Breast epithelium (tissue), 4 donors: ENCODE measurements at regions not wholly inside any gene's neighbourhood (a gene's known extent, or its start where the extent isn't known, plus 50 kb on each side); places are given as distances from the start of the nearest gene placed in this dataset.

Source experiments
- DNase-seq, 2 donors: peaks; one replicate each; pipeline ENCODE4 v3.0.0-alpha.2; 2019; ENCODE audit warnings: low spot score in 2 of 2
- H3K27ac ChIP-seq, 2 donors: fragments of 200-600 bp; sonication (generic) in 1 of 2; one replicate each; pipeline ENCODE4 v1.5.1; 2016 to 2019; ENCODE audit warnings: mild to moderate bottlenecking in 1 of 2
- H3K27me3 ChIP-seq, 2 donors: fragments of 200-600 bp; sonication (generic) in 1 of 2; one replicate each; pipeline versions ENCODE4 v1.5.1 to v1.6.0; 2017 to 2019; ENCODE audit warnings: control low read depth in 1 of 2, mild to moderate bottlenecking in 1 of 2
- H3K36me3 ChIP-seq: fragments of 200-600 bp; one replicate; pipeline ENCODE4 v1.5.1; 2019
- H3K4me1 ChIP-seq, 2 donors: fragments of 200-600 bp; sonication (generic); one replicate each; pipeline ENCODE4 v1.5.1; 2016 to 2019; ENCODE audit warnings: control low read depth in 1 of 2
- H3K4me3 ChIP-seq, 3 donors: fragments of 200-600 bp; sonication (generic); 1 replicate in 2 of 3; 2 replicates in 1 of 3; pipeline ENCODE4 v1.5.1; 2016 to 2019; ENCODE audit warnings: mild to moderate bottlenecking in 3 of 3, moderate library complexity in 2 of 3
- H3K9me3 ChIP-seq, 2 donors: fragments of 200-600 bp; sonication (generic) in 1 of 2; one replicate each; pipeline ENCODE4 v1.5.1; 2016 to 2019; ENCODE audit warnings: control low read depth in 1 of 2
- POLR2A ChIP-seq: fragments of 450-650 bp; IDR thresholded peaks from one replicate; pipeline ENCODE4 v1.6.1; 2016; ENCODE audit warnings: antibody characterized with exemption, mild to moderate bottlenecking, moderate library complexity
- POLR2AphosphoS5 ChIP-seq, 3 donors: sonication (generic); formaldehyde crosslinking; IDR thresholded peaks; one replicate each; pipeline ENCODE4 v1.6.1; 2017; ENCODE audit warnings: antibody characterized with exemption in 3 of 3
- intact Hi-C: fragments of 100-400 bp; cut with DNase I; formaldehyde crosslinking; loops from one replicate; pipeline ENCODE4 v1.15.1; 2023; ENCODE audit warnings: low total_unique reads
- TF ChIP-seq, protein P1 (sequence below), 3 donors: fragments of 450-650 bp; IDR thresholded peaks; one replicate each; pipeline ENCODE4 v1.5.1; 2016 to 2017; ENCODE audit warnings: antibody characterized with exemption in 3 of 3, mild to moderate bottlenecking in 3 of 3, moderate library complexity in 3 of 3

DNA sequence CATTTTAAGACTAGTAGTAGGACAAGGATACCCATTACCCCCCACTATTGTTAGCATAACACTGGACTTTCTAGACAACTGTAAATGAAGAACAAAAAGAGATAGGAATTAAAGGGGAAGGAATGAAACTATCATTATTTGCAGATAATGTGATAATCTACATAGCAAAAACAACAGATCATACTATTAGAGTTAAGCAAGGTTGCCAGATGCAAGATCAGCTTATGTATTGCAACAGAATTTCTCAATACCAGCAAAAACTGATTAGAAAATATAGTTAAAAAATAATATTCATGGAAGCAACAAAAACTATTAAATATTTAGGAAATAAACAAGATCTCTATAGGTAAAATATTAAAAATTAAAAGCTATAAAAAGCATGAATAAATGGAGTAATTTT is 194.4 kb upstream of the SPRED2 start:
- no peak for DNase-seq
- H3K4me3 ChIP-seq: no peak overlapping the region
- no peaks in the 10 kb centered on the region for H3K4me1 ChIP-seq
- TF ChIP-seq POLR2AphosphoS5 (IDR thresholded peaks at IDR 0.05) (no peak), POLR2A (no peak)
- TF ChIP-seq, protein P1, sequence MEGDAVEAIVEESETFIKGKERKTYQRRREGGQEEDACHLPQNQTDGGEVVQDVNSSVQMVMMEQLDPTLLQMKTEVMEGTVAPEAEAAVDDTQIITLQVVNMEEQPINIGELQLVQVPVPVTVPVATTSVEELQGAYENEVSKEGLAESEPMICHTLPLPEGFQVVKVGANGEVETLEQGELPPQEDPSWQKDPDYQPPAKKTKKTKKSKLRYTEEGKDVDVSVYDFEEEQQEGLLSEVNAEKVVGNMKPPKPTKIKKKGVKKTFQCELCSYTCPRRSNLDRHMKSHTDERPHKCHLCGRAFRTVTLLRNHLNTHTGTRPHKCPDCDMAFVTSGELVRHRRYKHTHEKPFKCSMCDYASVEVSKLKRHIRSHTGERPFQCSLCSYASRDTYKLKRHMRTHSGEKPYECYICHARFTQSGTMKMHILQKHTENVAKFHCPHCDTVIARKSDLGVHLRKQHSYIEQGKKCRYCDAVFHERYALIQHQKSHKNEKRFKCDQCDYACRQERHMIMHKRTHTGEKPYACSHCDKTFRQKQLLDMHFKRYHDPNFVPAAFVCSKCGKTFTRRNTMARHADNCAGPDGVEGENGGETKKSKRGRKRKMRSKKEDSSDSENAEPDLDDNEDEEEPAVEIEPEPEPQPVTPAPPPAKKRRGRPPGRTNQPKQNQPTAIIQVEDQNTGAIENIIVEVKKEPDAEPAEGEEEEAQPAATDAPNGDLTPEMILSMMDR (IDR thresholded peaks at IDR 0.05): no peak
- H3K27ac ChIP-seq: no peak overlapping the region
- H3K36me3 ChIP-seq: no peaks in the 10 kb centered on the region
- H3K9me3 ChIP-seq: no peaks in the 10 kb centered on the region
- H3K27me3 ChIP-seq: no peaks in the 10 kb centered on the region
- intact Hi-C loops: no loop called here

DNA sequence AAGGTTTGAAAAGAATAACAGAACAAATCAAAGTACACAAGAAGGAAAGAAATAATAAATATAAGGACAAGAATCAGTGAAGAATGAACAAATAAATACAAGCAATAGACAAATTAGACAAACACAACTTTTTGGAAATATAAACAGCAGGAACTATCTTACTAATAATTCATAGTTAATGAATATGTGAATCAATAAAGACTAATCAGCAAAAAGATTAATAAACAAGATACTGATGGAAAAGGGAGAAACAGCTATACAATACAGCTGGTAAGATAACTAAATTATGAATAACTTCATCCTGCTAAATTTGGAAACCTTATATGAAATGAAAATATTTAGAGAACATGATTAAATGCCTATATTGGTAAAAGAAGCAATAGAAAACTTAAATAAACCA is 193.6 kb upstream of the SPRED2 start:
- TF ChIP-seq POLR2AphosphoS5 (IDR thresholded peaks at IDR 0.05): no peak
- TF ChIP-seq, protein P1 (IDR thresholded peaks at IDR 0.05): no peak
- no peak for TF ChIP-seq POLR2A
- H3K36me3 ChIP-seq: no peaks in the 10 kb centered on the region
- H3K27me3 ChIP-seq: no peaks in the 10 kb centered on the region
- intact Hi-C loops: no loop called here
- H3K4me3 ChIP-seq: no peak overlapping the region
- H3K9me3 ChIP-seq: no peaks in the 10 kb centered on the region
- no peak overlapping the region for H3K27ac ChIP-seq
- H3K4me1 ChIP-seq: no peaks in the 10 kb centered on the region
- no peak for DNase-seq

DNA sequence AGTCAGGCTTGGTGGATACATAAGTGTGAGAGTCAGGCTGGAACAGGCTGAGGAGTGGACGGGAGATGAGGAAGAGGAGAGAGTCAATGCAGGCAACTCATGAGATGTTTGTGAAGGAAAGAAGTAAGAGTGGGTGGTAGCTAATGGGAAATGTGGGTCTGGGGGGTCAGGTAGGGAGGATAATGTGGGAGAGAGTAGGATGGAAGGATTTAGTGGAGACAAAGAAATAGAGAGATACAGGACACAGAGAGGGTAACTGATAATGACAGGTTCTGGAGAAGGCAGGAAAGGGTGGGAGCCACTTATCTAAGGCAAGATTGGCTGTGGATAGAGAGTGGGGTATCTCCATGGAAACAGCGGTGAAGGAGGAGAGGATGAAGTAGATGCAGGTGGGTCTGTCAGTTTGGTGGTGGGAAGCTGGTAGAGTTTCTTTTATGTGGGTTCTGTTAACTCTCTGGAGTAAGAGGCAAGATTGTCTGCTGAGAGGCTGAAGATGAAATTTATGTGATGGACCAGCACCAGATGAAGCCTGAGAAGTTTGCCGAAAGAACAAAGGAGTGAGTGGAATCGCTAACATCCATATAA is 190.6 kb upstream of the SPRED2 start:
- no peaks in the 10 kb centered on the region for H3K27me3 ChIP-seq
- intact Hi-C loops: no loop called here
- no peaks in the 10 kb centered on the region for H3K36me3 ChIP-seq
- no peak overlapping the region for H3K4me3 ChIP-seq
- H3K9me3 ChIP-seq: no peaks in the 10 kb centered on the region
- H3K27ac ChIP-seq: no peak overlapping the region
- no peak for DNase-seq
- no peaks in the 10 kb centered on the region for H3K4me1 ChIP-seq
- TF ChIP-seq, protein P1 (IDR thresholded peaks at IDR 0.05): no peak
- TF ChIP-seq POLR2AphosphoS5 (IDR thresholded peaks at IDR 0.05) (no peak), POLR2A (no peak)

DNA sequence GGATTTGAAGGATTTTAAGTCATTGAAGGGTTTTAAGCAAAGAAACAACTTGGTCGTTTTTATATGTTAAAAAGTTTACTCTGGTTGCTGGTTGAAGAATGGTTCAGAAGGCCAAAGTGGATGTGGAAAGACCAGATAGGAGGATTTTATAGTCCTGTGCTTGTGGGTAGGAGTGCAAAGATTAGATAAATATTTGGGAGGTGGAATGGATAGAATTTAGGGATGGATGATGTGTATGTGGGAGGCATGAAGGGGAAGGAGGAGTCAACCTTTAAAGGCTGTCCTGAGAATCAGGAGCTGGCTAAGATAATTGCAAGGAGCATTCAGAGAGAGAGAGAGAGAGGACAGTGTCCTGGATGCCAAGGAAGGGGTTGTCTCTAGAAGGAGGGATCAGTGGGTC is 190.1 kb upstream of the SPRED2 start:
- DNase-seq: no peak
- H3K36me3 ChIP-seq: no peaks in the 10 kb centered on the region
- H3K4me3 ChIP-seq: no peak overlapping the region
- no peaks in the 10 kb centered on the region for H3K4me1 ChIP-seq
- H3K9me3 ChIP-seq: no peaks in the 10 kb centered on the region
- no peak overlapping the region for H3K27ac ChIP-seq
- intact Hi-C loops: no loop called here
- no peak for TF ChIP-seq POLR2A
- no peak for TF ChIP-seq POLR2AphosphoS5 (IDR thresholded peaks at IDR 0.05)
- TF ChIP-seq, protein P1 (IDR thresholded peaks at IDR 0.05): no peak
- no peaks in the 10 kb centered on the region for H3K27me3 ChIP-seq

DNA sequence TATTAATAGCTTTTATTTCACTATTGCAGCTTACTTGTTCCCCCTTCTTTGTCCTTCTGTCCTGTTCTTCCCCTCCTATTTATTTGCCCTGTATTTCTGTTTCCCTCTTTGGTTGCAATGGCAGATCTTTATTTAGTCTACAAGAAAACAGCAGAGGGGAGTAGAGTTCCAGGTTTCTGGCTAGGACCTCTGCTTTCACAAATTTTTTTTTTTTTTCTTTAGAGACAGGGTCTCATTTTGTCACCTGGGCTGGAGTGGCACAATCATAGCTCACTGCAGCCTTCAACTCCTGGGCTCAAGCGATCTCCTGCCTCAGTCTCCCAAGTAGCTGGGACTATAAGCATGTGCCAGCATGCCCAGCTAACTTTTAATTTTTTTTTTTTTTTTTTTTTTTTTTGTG is 188.1 kb upstream of the SPRED2 start:
- no peak overlapping the region for H3K27ac ChIP-seq
- TF ChIP-seq, protein P1 (IDR thresholded peaks at IDR 0.05): no peak
- TF ChIP-seq POLR2A (no peak), POLR2AphosphoS5 (IDR thresholded peaks at IDR 0.05) (no peak)
- no peaks in the 10 kb centered on the region for H3K9me3 ChIP-seq
- H3K4me3 ChIP-seq: no peak overlapping the region
- H3K4me1 ChIP-seq: no peaks in the 10 kb centered on the region
- no peaks in the 10 kb centered on the region for H3K36me3 ChIP-seq
- H3K27me3 ChIP-seq: no peaks in the 10 kb centered on the region
- no peak for DNase-seq
- intact Hi-C loops: no loop called here
